Spleen (tissue), 7 donors: ENCODE measurements at regions not wholly inside any gene's neighbourhood (a gene's known extent, or its start where the extent isn't known, plus 50 kb on each side); places are given as distances from the start of the nearest gene placed in this dataset.

Experiments
- POLR2AphosphoS5 ChIP-seq, 3 donors: sonication (generic); formaldehyde crosslinking; IDR thresholded peaks; one replicate each; pipeline ENCODE4 v1.5.1; 2017; ENCODE audit warnings: antibody characterized with exemption in 3 of 3
- TF ChIP-seq, protein P1 (sequence below), 11 experiments: fragments of 200-600 bp in 7 of 11; fragments of 450-650 bp in 4 of 11; sonication (generic) in 4 of 11; IDR thresholded peaks in 8 of 11; conservative IDR thresholded peaks in 3 of 11; 1 replicate in 7 of 11; 2 replicates in 4 of 11; pipeline versions ENCODE4 v1.4.0 to v1.8.0; 2016 to 2021; ENCODE audit warnings: antibody characterized with exemption in 11 of 11, inconsistent platforms in 4 of 11, mild to moderate bottlenecking in 1 of 11
- donor health status: DM: no; HTN: no; CAD: no; lungs with moderate emphysema.
- donor health status: DM: no; HTN: no; CAD: no.
- donor health status: DM: no; HTN: no; CAD: no.

- TF ChIP-seq, protein P1, sequence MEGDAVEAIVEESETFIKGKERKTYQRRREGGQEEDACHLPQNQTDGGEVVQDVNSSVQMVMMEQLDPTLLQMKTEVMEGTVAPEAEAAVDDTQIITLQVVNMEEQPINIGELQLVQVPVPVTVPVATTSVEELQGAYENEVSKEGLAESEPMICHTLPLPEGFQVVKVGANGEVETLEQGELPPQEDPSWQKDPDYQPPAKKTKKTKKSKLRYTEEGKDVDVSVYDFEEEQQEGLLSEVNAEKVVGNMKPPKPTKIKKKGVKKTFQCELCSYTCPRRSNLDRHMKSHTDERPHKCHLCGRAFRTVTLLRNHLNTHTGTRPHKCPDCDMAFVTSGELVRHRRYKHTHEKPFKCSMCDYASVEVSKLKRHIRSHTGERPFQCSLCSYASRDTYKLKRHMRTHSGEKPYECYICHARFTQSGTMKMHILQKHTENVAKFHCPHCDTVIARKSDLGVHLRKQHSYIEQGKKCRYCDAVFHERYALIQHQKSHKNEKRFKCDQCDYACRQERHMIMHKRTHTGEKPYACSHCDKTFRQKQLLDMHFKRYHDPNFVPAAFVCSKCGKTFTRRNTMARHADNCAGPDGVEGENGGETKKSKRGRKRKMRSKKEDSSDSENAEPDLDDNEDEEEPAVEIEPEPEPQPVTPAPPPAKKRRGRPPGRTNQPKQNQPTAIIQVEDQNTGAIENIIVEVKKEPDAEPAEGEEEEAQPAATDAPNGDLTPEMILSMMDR (IDR thresholded peaks at IDR 0.05 in 8 of 11, conservative IDR thresholded peaks at IDR 0.05 in 3 of 11): no peak
- no peak for TF ChIP-seq POLR2AphosphoS5 (IDR thresholded peaks at IDR 0.05)
These were observed 125.3 kb upstream of the PACRGL start for GRCh38 chr4:20574986-20575385.
